ENCODE measurements at regions not wholly inside any gene's neighbourhood (a gene's known extent, or its start where the extent isn't known, plus 50 kb on each side); places are given as distances from the start of the nearest gene placed in this dataset.

DNA sequence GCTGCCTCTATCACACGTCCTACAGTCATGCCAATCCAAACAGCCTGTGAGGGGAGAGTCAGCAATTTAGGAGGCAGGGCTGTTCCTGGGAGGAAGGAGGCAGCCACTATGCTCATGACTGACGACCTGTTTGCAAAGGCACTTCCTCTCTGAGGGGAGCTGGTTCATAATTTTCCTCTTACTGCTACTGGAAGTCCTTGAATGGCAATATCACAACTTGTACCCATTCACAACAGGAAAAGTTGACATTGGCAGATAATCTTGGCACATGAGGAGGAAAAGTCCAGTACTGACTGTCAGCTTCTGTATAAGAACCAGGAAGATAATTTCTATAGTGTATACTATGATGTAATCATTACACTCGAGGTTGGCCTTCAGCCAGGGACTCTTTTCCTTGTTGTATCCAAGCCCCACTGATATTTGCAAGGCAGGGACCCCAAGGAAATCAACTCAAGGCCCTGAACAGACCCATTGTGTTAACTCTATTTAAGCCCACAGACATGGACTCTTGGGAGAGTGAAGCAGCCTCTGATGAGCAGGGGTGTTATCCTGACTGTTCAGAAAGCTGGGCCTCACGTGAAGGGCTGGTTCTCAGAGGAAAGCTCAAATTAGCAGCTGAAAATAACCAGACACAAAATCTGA is 267.3 kb upstream of the ADAMTS9 start:
- DNase-seq, result peak in 1 of 2 experiments; percentile 13
- TF ChIP-seq POLR2A (IDR thresholded peaks at IDR 0.05; ENCODE audit: low read length) (no peak), GATA1 (IDR thresholded peaks at IDR 0.05; ENCODE audit: low read depth, low read length) (no peak)

GRCh38 chr3:64945171-64945729 is 257.4 kb upstream of the ADAMTS9 start:
- no peak for TF ChIP-seq POLR2A (IDR thresholded peaks at IDR 0.05; ENCODE audit: low read length)
- TF ChIP-seq GATA1 (IDR thresholded peaks at IDR 0.05; ENCODE audit: low read depth, low read length), result no peak
- DNase-seq, result no peak

DNA sequence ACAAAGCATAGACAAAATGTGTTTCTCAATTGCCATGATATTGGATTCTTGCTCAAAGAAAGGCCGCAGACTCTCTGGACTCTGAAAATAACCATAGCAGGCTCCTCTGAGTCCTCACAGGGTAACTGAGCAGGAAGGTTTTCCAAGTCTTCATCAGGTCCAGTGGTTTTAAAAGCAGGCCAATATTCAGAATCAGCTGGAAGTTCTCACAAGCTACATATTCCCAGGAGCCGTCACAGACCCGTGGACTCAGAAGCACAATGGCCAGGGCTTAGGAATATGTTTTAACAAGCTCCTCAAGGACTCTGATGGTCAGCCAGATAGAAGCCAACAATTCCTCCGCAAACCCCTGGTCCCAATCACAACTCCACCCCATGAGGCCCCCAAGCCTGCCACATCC is 256.1 kb upstream of the ADAMTS9 start:
- DNase-seq, result no peak
- TF ChIP-seq GATA1 (IDR thresholded peaks at IDR 0.05; ENCODE audit: low read depth, low read length) (no peak), POLR2A (IDR thresholded peaks at IDR 0.05; ENCODE audit: low read length) (no peak)

- TF ChIP-seq GATA1 (IDR thresholded peaks at IDR 0.05; ENCODE audit: low read depth, low read length) (no peak), POLR2A (IDR thresholded peaks at IDR 0.05; ENCODE audit: low read length) (no peak)
- no peak for DNase-seq
Observed at GRCh38 chr3:64940596-64941348, 253.0 kb upstream of the ADAMTS9 start.

DNA sequence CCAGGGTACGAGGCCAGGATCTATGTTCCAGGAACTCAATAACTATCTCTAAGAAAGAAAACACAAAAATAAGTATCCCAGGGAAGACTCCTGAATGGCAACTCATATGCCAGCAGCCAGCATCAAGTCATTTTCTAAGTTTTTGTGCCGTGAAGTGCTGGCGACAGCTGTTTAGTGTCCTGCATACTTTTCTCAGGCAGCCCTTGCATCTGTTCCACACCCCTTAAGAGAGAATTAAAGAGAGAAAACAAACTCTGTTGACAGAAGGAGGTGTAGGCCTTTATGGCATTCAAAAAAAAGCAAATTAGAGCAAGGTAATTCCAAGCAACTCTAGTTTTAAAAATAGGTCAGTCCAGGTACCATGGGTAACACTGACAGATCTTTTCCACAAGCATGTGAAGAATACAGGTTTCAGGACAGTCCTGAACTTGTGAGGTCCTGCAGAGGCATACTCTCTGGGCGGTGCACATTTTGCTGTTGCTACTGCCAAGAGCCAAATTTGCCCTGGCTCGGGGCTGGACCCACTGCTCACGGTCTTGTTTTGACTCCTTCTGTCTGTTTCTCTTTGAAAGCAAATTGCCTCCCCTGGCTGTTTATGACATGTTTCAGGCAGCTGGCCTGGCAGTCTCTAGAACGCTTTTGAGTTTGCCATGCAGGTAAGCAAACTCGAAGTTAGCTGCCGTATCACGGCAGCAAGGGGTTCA is 252.1 kb upstream of the ADAMTS9 start:
- TF ChIP-seq POLR2A (IDR thresholded peaks at IDR 0.05; ENCODE audit: low read length) (no peak), GATA1 (IDR thresholded peaks at IDR 0.05; ENCODE audit: low read depth, low read length) (no peak)
- no peak for DNase-seq

- TF ChIP-seq POLR2A (IDR thresholded peaks at IDR 0.05; ENCODE audit: low read length), result no peak
- TF ChIP-seq GATA1 (IDR thresholded peaks at IDR 0.05; ENCODE audit: low read depth, low read length), result no peak
- DNase-seq, result no peak
Observed at GRCh38 chr3:64939309-64939708, 251.5 kb upstream of the ADAMTS9 start.

DNA sequence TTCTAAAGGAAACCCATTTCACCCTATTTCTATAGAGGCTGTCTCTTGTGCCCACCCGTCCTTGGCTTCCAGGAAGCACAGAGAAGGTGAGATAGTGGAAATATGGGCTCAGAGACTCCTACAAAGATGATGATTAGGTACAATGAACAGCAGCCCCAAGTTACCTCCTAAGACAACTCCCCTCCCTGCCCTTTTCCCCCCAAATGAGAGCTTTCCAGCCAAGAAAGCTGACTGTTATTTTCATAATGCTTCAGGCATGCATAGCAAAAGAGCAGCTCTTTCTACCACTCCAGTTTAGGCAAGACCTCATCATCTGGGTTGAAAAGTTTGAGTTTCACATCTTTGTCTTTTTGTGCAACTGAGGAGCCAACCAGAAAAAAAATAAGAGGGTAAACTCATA is 248.8 kb upstream of the ADAMTS9 start:
- no peak for DNase-seq
- no peak for TF ChIP-seq GATA1 (IDR thresholded peaks at IDR 0.05; ENCODE audit: low read depth, low read length)
- no peak for TF ChIP-seq POLR2A (IDR thresholded peaks at IDR 0.05; ENCODE audit: low read length)

DNA sequence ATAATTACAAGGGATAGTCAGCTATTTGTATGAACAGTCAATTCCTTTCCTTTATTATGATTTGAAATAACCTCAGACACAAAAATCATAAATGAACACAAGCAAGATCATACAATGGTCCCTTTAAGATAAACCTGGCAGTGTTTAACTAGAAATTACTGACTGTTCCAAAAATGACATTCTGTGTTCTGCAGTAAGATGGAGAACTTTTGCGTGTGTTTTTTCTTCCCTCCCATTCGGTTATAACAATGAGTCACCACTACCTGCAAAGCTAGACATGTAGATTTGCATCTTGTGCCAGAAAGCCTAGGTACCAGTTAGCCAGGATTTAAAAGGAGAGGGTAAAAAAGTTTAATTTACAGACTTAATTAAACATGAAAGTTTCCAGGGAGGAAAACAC is 248.2 kb upstream of the ADAMTS9 start:
- no peak for DNase-seq
- TF ChIP-seq POLR2A (IDR thresholded peaks at IDR 0.05; ENCODE audit: low read length) (no peak), GATA1 (IDR thresholded peaks at IDR 0.05; ENCODE audit: low read depth, low read length) (no peak)

DNA sequence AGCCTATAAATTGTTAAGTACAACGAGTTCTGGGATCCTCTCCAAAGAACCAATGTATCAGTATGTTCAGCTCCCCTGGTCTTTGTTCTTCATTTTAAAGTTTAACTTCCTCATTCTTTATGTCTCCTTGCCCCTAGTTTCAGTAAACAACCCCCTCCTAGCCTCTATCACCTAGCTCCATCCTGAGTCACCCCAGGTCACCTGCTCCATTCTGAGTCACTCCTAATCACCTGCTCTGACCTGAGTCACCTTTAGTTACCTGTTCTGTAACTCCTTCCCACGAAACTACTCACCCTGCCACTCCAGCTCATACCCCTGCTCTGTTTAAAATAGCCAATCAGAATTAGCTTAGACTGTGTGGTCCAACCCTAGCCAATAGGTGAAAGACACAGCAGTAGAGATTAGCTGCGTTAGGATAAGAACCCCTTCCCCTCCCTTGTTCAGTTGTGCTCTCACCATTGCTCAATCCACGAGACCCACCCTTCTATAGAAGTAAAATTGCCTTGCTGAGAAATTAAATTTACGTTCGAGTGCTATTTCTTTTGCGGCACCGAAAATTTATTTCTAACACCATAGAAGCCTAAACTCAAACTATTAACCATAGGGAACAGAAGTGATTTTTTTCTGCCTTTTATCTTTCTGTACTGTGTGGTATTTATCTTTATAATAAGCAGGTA is 245.0 kb upstream of the ADAMTS9 start:
- TF ChIP-seq GATA1 (IDR thresholded peaks at IDR 0.05; ENCODE audit: low read depth, low read length) (no peak), POLR2A (IDR thresholded peaks at IDR 0.05; ENCODE audit: low read length) (no peak)
- DNase-seq, result no peak

GRCh38 chr3:64932016-64932518 is 244.3 kb upstream of the ADAMTS9 start:
- no peak for TF ChIP-seq POLR2A (IDR thresholded peaks at IDR 0.05; ENCODE audit: low read length)
- no peak for TF ChIP-seq GATA1 (IDR thresholded peaks at IDR 0.05; ENCODE audit: low read depth, low read length)
- no peak for DNase-seq

DNA sequence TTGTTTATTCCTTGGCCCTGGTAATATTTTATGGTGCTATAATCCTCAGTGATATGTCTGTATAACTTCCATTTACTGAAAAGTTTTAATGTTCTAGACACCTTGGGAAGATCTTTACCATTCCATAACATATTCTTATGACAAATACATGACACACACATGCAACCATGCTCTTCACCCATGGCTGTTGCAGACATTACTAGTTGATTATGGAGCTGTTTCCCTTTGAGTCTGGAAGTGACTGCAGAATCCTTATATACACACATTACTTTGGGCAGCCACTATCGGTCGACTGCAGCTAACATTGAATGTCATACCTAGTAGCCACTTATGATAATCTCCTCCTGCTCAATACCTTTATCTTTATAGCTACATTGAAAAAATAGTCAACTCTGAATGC is 243.1 kb upstream of the ADAMTS9 start:
- no peak for TF ChIP-seq GATA1 (IDR thresholded peaks at IDR 0.05; ENCODE audit: low read depth, low read length)
- no peak for TF ChIP-seq POLR2A (IDR thresholded peaks at IDR 0.05; ENCODE audit: low read length)
- DNase-seq, result no peak

DNA sequence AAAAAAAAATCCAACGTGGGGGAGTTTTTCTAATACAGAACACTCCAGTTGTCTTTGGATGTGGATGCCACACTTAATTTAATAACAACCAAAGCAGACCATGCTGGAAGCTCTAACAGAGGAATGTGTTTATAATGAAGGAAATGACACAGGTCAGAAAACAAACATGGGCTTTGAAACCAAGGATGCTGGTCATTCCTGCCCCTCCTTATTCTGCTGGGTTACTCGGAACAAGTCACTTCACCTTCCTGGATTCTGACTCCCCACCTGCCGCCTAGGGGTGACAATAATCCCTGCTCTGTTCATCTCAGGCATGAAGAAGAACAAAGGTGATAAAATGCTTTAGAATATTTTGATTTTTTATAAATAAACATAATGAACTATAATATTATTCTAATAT is 240.9 kb upstream of the ADAMTS9 start:
- no peak for DNase-seq
- TF ChIP-seq POLR2A (IDR thresholded peaks at IDR 0.05; ENCODE audit: low read length), result no peak
- TF ChIP-seq GATA1 (IDR thresholded peaks at IDR 0.05; ENCODE audit: low read depth, low read length), result no peak

DNA sequence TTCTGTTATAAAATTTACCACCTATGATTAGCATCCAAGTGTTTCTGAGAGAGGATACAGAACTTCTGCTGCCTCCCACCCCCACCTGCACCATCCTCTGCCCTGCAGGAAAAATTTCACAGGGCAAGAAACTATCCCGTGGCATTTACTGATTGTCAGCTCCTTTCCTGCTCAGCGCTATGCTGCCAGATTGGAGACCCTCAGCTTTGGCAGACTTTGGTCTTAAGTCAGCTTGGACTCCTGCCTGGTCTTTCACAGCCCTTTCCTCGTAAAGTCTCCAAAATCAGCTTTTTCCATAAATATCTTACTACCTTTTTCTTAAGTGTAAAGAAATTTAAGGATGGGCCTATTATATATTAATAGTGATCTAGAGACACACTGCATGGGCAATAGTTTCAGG is 239.9 kb upstream of the ADAMTS9 start:
- DNase-seq, result no peak
- TF ChIP-seq GATA1 (IDR thresholded peaks at IDR 0.05; ENCODE audit: low read depth, low read length) (no peak), POLR2A (IDR thresholded peaks at IDR 0.05; ENCODE audit: low read length) (no peak)
